GM12872 (cell line): ENCODE measurements at regions not wholly inside any gene's neighbourhood (a gene's known extent, or its start where the extent isn't known, plus 50 kb on each side); places are given as distances from the start of the nearest gene placed in this dataset.

Experiments used
- CTCF ChIP-seq: IDR thresholded peaks from 3 replicates; pipeline ENCODE4 v1.5.1; 2011; ENCODE audit warnings: low read depth, mild to moderate bottlenecking, low read length, moderate library complexity; ENCODE audit not compliant: insufficient read depth

- TF ChIP-seq CTCF = no peak
Observed at GRCh38 chr14:26187996-26188620, 409.7 kb downstream of the NOVA1 start.

- no peak for TF ChIP-seq CTCF
Observed at GRCh38 chr14:26180221-26180620, 417.6 kb downstream of the NOVA1 start.

- no peak for TF ChIP-seq CTCF
Observed at GRCh38 chr14:26175658-26176057, 422.2 kb downstream of the NOVA1 start.

GRCh38 chr14:26174395-26174794 is 423.4 kb downstream of the NOVA1 start:
- TF ChIP-seq CTCF = no peak

- no peak for TF ChIP-seq CTCF
Observed at GRCh38 chr14:26173581-26174110, 424.2 kb downstream of the NOVA1 start.

- no peak for TF ChIP-seq CTCF
Observed at GRCh38 chr14:26172396-26172795, 425.4 kb downstream of the NOVA1 start.

- TF ChIP-seq CTCF = no peak
Observed at GRCh38 chr14:26170885-26171284, 426.9 kb downstream of the NOVA1 start.
